NCI-H1436 (cell line): ENCODE measurements at regions not wholly inside any gene's neighbourhood (a gene's known extent, or its start where the extent isn't known, plus 50 kb on each side); places are given as distances from the start of the nearest gene placed in this dataset.
"Not testable (repeated sequence)": the region's sequence is repeated elsewhere in the genome, so short reads cannot be mapped to it uniquely, and the experiment has no call there.

Experiments
- DNase-seq: peaks from one replicate; lab custom pipeline; 2025; lab: John Stamatoyannopoulos, UW

DNA sequence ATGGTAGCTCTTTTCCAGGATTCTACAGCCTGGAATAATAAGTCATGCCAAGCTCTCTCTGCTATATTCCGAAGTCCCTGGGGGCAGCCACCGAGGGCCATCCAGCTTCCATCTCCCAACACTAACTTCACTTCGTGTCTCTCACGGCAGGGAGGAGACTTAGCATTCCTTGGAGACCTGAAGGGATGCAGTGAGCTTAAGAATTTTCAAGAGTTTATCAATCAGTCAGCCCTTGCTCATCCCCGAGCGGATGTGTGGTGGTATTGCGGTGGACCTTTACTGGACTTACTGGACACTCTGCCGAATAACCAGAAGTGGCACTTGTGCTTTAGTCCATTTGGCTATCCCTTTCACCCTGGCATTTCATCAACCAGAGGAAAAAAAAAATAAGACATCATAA lies 294.7 kb upstream of the SGCG start:
- DNase-seq: not testable (repeated sequence)

GRCh38 chr13:22889376-22889775 lies 291.4 kb upstream of the SGCG start:
- not testable (repeated sequence) for DNase-seq

- DNase-seq: no peak
Observed at GRCh38 chr13:22893204-22893603, 287.6 kb upstream of the SGCG start.

- no peak for DNase-seq
Observed at GRCh38 chr13:22893777-22894176, 287.0 kb upstream of the SGCG start.

GRCh38 chr13:22897571-22898314 lies 283.0 kb upstream of the SGCG start:
- no peak for DNase-seq

- DNase-seq: not testable (repeated sequence)
Observed at GRCh38 chr13:22900416-22900951, 280.3 kb upstream of the SGCG start.

DNA sequence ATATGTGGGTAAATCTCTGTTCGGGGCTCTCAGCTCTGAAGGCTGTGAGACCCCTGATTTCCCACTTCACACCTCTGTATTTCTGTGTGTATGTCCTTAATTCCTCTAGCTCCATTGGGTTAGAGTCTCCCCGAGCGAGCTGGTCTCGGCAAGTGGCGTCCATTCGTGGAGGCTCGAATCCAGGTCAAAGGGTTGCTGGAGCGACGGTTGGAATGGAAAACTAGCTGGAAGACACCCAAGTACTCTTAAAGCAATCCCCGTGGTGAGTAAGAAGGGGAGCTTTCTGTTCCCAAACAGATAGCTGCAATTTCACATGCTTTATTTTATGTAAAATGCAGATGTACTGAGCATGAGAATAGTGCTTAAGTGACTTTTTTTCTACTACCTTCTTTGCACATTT lies 277.5 kb upstream of the SGCG start:
- DNase-seq: no peak

- DNase-seq: no peak
Observed at GRCh38 chr13:22903925-22904324, 276.9 kb upstream of the SGCG start.

DNA sequence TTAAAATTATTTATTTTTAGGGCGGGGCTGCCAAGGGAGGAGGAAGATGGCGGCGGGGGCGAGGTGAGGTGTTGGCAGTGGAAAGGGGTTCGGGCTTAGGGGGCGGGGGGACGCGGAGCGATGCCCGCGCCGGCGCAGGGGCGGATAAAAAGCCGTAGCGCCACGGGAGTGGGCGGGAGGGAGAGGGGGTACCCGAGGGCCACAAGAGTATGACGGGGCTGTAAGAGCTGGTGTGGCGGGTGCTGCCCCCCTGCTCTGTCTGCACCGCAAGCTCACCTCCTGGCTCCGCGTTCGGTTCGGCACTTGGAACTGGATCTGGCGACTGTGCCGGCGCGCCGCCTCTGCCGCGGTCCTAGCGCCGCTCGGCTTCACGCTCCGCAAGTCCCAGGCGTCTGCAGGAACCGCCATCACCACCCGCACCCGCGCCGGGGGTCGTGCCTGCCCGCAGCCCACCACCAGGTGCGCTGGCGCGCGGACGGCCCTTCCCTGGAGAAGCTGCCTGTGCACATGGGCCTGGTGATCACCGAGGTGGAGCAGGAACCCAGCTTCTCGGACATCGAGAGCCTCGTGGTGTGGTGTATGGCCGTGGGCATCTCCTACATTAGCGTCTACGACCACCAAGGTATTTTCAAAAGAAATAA lies 265.2 kb upstream of the SGCG start:
- DNase-seq: no peak

GRCh38 chr13:22916276-22916675 lies 264.5 kb upstream of the SGCG start:
- DNase-seq: not testable (repeated sequence)

DNA sequence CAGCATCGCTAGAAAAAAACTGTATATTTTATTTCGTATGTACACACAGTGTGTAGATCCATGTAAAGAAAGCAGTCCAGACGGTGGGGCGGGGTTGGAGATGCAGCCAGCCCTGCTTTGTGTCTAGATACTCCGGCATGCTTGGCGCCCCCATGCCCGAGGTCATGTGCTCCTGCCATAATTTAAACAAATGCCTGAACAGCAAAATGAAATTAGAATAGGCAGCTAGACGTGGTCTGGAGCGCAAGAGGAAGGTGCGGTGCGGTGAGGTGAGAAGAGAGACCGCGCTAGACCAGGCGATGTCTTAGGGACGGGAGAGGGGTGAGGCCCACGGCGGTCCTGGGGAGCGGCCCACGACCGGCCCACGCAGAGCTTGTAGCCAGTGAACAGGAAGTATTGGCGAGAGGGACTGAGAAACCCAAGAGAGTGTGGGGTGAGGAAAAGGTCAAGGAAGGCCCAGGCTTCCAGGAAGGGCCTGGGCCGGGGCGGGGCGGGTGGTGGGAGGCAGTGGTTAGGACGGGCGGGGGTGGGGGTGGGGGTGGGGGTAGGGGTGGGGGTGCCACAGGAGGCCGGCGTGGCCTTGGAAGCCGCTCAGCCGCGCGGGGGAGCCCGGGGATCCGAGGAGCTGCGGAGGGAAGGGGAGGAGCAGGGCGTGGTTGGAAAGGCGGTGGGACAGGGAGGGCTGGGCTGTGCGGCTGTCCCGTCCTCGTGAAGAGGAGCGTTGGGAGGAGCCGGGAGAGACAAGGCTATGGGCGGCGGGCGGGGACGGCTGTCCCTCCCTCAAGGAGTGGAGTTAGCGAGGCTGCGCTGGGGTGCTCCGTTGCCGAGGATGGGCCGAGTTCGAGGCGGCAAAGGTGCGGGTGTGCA lies 254.7 kb upstream of the SGCG start:
- no peak for DNase-seq

DNA sequence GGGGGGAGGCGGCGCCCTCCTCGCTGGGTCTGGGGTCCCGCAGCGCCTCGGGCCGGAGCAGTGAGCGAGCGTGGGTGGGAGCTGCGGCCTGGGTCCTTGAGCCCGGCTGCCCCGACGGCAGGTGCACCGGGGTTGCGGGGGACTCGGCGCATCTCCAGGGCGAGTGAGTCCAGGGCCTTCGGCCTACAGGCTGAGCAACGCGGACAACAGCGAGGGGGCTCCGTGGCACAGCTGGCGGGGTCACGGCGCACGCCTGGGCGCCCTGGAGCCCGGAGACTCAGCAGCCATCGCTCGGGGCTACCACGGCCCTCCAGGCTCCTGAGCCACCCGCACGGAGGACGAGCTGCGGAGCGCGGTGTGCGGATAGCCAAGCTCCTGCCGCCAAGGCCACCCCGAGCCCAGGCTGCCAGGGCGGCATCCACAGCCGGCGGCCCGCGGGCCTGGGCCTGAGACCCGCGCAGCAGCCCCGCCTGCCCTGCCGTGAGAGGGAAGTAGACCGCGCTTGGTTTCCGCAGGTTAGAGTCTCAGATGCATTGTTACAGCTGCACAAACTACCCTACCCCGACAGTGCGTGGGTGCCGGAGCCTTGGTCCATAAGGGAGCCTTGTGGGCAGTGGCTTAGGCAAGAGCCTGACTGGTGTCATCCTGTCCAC lies 253.9 kb upstream of the SGCG start:
- DNase-seq: no peak

DNA sequence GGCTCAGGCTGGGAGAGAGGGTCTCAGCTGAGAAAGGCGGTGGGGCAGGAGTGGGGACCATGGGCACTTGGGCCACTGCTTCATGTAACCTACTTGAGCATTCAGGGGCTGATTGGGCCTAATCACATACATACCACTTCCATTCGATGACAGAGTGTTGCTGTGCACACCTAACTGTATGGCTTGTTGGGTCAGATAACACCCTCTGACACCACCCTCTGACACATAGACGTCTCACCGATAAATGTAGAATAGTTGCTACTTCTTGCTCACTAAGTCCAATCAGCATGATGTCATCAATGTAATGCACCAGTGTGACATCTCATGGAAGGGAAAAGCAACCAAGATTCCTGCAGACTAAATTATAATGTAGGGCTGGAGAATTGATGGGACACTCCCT lies 252.9 kb upstream of the SGCG start:
- not testable (repeated sequence) for DNase-seq

DNA sequence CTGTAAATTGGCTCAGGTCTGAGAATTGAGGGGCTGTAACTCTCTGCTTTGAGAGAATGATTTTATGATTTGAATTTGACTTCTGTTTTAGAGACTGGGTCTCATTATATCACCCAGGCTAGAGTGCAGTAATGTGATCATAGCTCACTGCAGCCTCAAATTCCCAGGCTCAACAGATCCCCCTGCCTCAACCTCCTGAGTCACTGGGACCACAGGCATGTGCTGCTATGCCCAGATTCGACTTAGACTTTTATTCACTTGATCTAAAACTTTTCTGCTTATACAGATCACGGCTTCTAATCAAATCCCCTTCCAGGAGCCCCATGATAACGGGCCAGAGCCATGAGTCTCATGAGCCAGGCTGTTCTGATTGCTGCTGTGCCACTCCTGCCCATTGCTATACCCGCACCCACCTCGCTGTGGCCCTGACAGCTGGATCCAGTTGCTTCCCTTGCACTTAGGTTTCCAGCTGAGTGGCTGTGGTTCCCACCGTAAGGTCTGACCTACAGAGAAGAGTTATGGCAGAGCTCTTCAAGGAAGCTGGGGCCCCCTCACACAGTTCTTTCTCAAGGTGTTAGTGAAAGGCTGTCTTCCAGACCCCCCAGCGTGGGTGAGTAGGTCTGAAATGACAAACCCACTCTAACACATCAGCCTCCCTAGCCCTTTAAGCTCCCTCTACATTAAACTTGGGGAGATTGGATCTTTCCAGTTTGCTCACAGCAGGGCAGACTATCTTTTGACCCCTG lies 251.2 kb upstream of the SGCG start:
- no peak for DNase-seq

DNA sequence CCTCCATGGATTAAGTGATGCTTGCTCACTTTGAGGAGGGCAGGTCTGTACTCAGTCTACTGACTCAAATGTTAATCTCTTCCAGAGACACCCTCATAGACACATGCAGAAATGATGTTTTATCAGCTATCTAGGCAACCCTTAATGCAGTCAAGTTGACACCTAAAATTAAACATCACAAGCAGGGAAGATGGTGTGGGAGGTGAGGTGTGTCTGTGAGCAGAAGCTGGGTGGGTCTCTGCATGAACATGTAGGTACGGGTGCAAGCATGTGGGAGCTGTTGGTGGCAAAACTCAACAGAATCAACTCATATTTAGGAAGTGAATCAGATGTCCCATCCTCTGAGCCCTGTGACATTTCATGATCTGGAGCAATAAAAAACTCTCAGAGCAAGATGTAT lies 249.2 kb upstream of the SGCG start:
- DNase-seq: no peak

- DNase-seq: not testable (repeated sequence)
Observed at GRCh38 chr13:22932632-22933412, 248.0 kb upstream of the SGCG start.

GRCh38 chr13:22933571-22934181 lies 247.1 kb upstream of the SGCG start:
- no peak for DNase-seq

- DNase-seq: no peak
Observed at GRCh38 chr13:22934744-22935523, 245.8 kb upstream of the SGCG start.

DNA sequence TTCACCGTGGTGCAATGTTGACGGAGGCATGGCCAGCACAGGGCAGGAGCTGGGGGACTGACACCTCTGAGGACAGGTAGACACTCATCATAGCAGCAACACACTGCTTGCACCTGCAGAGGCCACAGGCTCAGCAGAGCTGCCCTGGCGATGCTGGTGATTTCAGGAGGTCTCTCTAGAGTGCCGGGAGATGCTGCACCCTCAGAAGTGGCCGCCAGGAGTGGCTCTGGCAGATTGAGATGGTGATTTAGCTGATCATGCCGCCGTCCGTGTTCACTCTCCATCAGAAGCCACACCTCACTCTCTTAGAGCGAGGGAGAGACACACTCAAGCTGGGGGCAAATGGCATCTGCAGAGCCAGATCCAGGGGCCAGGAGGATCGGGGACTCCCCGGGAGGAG lies 244.6 kb upstream of the SGCG start:
- DNase-seq: no peak
